K562 (cell line): ENCODE measurements at regions not wholly inside any gene's neighbourhood (a gene's known extent, or its start where the extent isn't known, plus 50 kb on each side); places are given as distances from the start of the nearest gene placed in this dataset.

Experiments
- AFF4 ChIP-seq: sonication (generic); formaldehyde crosslinking; IDR thresholded peaks from 2 replicates; pipeline ENCODE4 v1.8.0; 2023; ENCODE audit warnings: mild to moderate bottlenecking, missing genetic modification reagents
- CBX3 ChIP-seq, 2 experiments: IDR thresholded peaks; 1 replicate in 1 of 2; 2 replicates in 1 of 2; pipeline ENCODE4 v1.6.1; 2012; ENCODE audit warnings: inconsistent platforms in 2 of 2, low read length in 2 of 2, borderline replicate concordance in 1 of 2, control low read depth in 1 of 2
- CHD7 ChIP-seq: fragments of 200-600 bp; sonication (generic); IDR thresholded peaks from one replicate; pipeline ENCODE4 v1.6.1; 2012; ENCODE audit warnings: mild to moderate bottlenecking, low read depth, low read length, inconsistent platforms
- CXXC5 ChIP-seq: fragments of 250-450 bp; sonication (Bioruptor Pico); IDR thresholded peaks from 2 replicates; pipeline ENCODE4 v1.8.0; 2022; ENCODE audit warnings: inconsistent platforms, mild to moderate bottlenecking, moderate library complexity
- MTA3 ChIP-seq: fragments of 450-650 bp; formaldehyde crosslinking; IDR thresholded peaks from 2 replicates; pipeline ENCODE4 v1.6.1; 2017; ENCODE audit warnings: mild to moderate bottlenecking, borderline replicate concordance
- NCOA1 ChIP-seq: fragments of 450-650 bp; IDR thresholded peaks from 2 replicates; pipeline ENCODE4 v1.6.1; 2016; ENCODE audit warnings: low read depth
- TEAD2 ChIP-seq: fragments of 450-650 bp; IDR thresholded peaks from 2 replicates; pipeline ENCODE4 v1.6.1; 2016; ENCODE audit warnings: missing genetic modification characterization, control low read depth, missing compliant biosample characterization
- TGIF2 ChIP-seq: sonication (generic); formaldehyde crosslinking; IDR thresholded peaks from 2 replicates; pipeline ENCODE4 v1.8.1; 2022; ENCODE audit warnings: mild to moderate bottlenecking, missing genetic modification reagents, moderate library complexity
- ZC3H4 ChIP-seq: sonication (generic); formaldehyde crosslinking; IDR thresholded peaks from 2 replicates; pipeline ENCODE4 v1.9.0; 2021; ENCODE audit warnings: missing genetic modification reagents, borderline replicate concordance
- ZKSCAN1 ChIP-seq: fragments of 150-350 bp; IDR thresholded peaks from 2 replicates; pipeline ENCODE4 v1.6.1; 2016; ENCODE audit warnings: low read depth, low read length

DNA sequence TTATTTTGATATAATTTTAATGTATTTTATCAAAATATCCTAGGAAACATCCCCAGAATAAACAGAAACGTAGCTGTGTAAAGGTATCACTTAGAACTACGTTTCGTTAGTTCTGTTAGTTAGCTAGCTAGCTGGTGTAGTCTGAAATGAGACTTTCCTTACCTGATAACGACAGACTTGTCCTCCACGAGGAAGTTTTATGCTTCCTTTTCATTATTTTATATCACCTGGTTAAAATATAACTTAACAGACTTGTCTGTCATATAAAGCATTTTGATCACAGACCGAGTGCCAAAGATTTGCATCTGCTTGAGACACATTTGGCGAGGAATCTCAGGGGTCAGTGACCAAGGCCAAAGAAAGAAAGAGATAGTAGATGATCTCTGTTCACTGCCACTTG, 829.5 kb downstream of the VGLL3 start (continued):
- TF ChIP-seq CXXC5 (CRISPR knock-in tag) (no peak), AFF4 (CRISPR knock-in tag) (no peak), ZKSCAN1 (no peak), MTA3 (no peak), CHD7 (no peak), TGIF2 (CRISPR knock-in tag) (no peak), CBX3 (IDR thresholded peaks at IDR 0.05; ENCODE audit: borderline replicate concordance in 1 of 2, low read length in 2 of 2) (no peak), ZC3H4 (CRISPR knock-in tag) (no peak), TEAD2 (tag) (no peak), NCOA1 (no peak)
